Right atrium auricular region (tissue), 2 donors: ENCODE measurements at regions not wholly inside any gene's neighbourhood (a gene's known extent, or its start where the extent isn't known, plus 50 kb on each side); places are given as distances from the start of the nearest gene placed in this dataset.

ENCODE experiments used
- DNase-seq: peaks from one replicate; pipeline ENCODE4 v3.0.0-alpha.2; 2019; ENCODE audit warnings: low spot score
- H3K27ac ChIP-seq, 2 donors: fragments of 200-600 bp; sonication (generic); 1 replicate in 1 of 2; 2 replicates in 1 of 2; pipeline ENCODE4 v1.5.1; 2016 to 2019
- H3K27me3 ChIP-seq, 2 donors: fragments of 200-600 bp; sonication (generic); one replicate each; pipeline versions ENCODE4 v1.5.1 to v1.6.0; 2017 to 2019
- H3K36me3 ChIP-seq: fragments of 200-600 bp; sonication (generic); one replicate; pipeline ENCODE4 v1.5.1; 2016
- H3K4me1 ChIP-seq, 2 donors: fragments of 200-600 bp; sonication (generic); one replicate each; pipeline versions ENCODE4 v1.5.1 to v1.6.0; 2017 to 2019
- H3K4me3 ChIP-seq, 2 donors: fragments of 200-600 bp; sonication (generic); 1 replicate in 1 of 2; 2 replicates in 1 of 2; pipeline ENCODE4 v1.5.1; 2017 to 2019; ENCODE audit warnings: mild to moderate bottlenecking in 1 of 2, moderate library complexity in 1 of 2
- H3K9me3 ChIP-seq, 2 donors: fragments of 200-600 bp; sonication (generic); one replicate each; pipeline ENCODE4 v1.5.1; 2019
- CTCF ChIP-seq, 2 donors: fragments of 200-600 bp; sonication (generic); IDR thresholded peaks; one replicate each; pipeline ENCODE4 v1.5.1; 2019; ENCODE audit warnings: antibody characterized with exemption in 2 of 2

GRCh38 chr6:1538369-1538768 is 71.3 kb upstream of the FOXC1 start:
- Histone ChIP-seq H3K4me3 (no peak overlapping the region), H3K27me3 (no peaks in the 10 kb centered on the region), H3K36me3 (no peaks in the 10 kb centered on the region), H3K9me3 (no peaks in the 10 kb centered on the region), H3K27ac (no peak overlapping the region), H3K4me1 (no peaks in the 10 kb centered on the region)
- TF ChIP-seq CTCF (IDR thresholded peaks at IDR 0.05), result no peak
- no peak for DNase-seq

- no peak for DNase-seq
- no peak for TF ChIP-seq CTCF (IDR thresholded peaks at IDR 0.05)
- H3K4me1 ChIP-seq, result no peaks in the 10 kb centered on the region
- no peak overlapping the region for H3K4me3 ChIP-seq
- no peaks in the 10 kb centered on the region for H3K27me3 ChIP-seq
- H3K27ac ChIP-seq, result no peak overlapping the region
- no peaks in the 10 kb centered on the region for H3K9me3 ChIP-seq
- H3K36me3 ChIP-seq, result no peaks in the 10 kb centered on the region
These were observed 70.8 kb upstream of the FOXC1 start for GRCh38 chr6:1538810-1539478.

- no peak overlapping the region for H3K4me3 ChIP-seq
- no peak for DNase-seq
- no peaks in the 10 kb centered on the region for H3K27me3 ChIP-seq
These were observed 68.7 kb upstream of the FOXC1 start for GRCh38 chr6:1540864-1541521.

GRCh38 chr6:1542335-1542734 is 67.4 kb upstream of the FOXC1 start:
- TF ChIP-seq CTCF (IDR thresholded peaks at IDR 0.05), result no peak
- Histone ChIP-seq H3K4me3 (no peak overlapping the region), H3K4me1 (no peaks in the 10 kb centered on the region), H3K27ac (no peak overlapping the region), H3K27me3 (no peaks in the 10 kb centered on the region), H3K9me3 (no peaks in the 10 kb centered on the region), H3K36me3 (no peaks in the 10 kb centered on the region)
- DNase-seq, result no peak

More at GRCh38 chr6:1540864-1541521, 68.7 kb upstream of the FOXC1 start:
- Histone ChIP-seq H3K27ac (no peak overlapping the region), H3K9me3 (no peaks in the 10 kb centered on the region), H3K36me3 (no peaks in the 10 kb centered on the region), H3K4me1 (no peaks in the 10 kb centered on the region)
- TF ChIP-seq CTCF (IDR thresholded peaks at IDR 0.05), result no peak

- TF ChIP-seq CTCF (IDR thresholded peaks at IDR 0.05), result no peak
These were observed 67.0 kb upstream of the FOXC1 start for GRCh38 chr6:1542764-1543163.

More at GRCh38 chr6:1542764-1543163, 67.0 kb upstream of the FOXC1 start:
- Histone ChIP-seq H3K27ac (no peak overlapping the region), H3K9me3 (no peaks in the 10 kb centered on the region), H3K36me3 (no peaks in the 10 kb centered on the region), H3K27me3 (no peaks in the 10 kb centered on the region), H3K4me1 (no peaks in the 10 kb centered on the region), H3K4me3 (no peak overlapping the region)
- DNase-seq, result no peak
